ENCODE measurements at regions not wholly inside any gene's neighbourhood (a gene's known extent, or its start where the extent isn't known, plus 50 kb on each side); places are given as distances from the start of the nearest gene placed in this dataset.

- H3K9me3 ChIP-seq (replicated peaks; ENCODE audit: control insufficient read depth, insufficient read depth, low read depth, low read length): no peaks in the 10 kb centered on the region; the same call in 1 of the 2 replicates
- no peaks in the 10 kb centered on the region for H4K20me1 ChIP-seq (replicated peaks; ENCODE audit: control insufficient read depth, insufficient read depth, low read length)
- H3K27me3 ChIP-seq (ENCODE audit: control insufficient read depth in 2 of 2, insufficient read depth in 2 of 2, low read length in 2 of 2): no peaks in the 10 kb centered on the region
- no peak overlapping the region for H3K4me3 ChIP-seq
- H3K79me2 ChIP-seq (ENCODE audit: control insufficient read depth, insufficient read depth, low read length): no peaks in the 10 kb centered on the region
- BruUV-seq (replicated peaks): no TSS peak
- no peak for DNase-seq (ENCODE audit: extremely low read depth in 1 of 4, low spot score in 3 of 4)
- intact Hi-C loops (cut with micrococcal nuclease) (no loop called here), in situ Hi-C loops (cut with MboI) (no loop called here)
- H3K9me1 ChIP-seq (ENCODE audit: control insufficient read depth, insufficient read depth, low read length): no peaks in the 10 kb centered on the region
- FAIRE-seq: no peak
- 0% methylated on average over 6 of the region's 6 CpGs for WGBS (ENCODE audit: insufficient coverage, low coverage, missing lambda C conversion rate)
- ChIA-PET CTCF (ENCODE audit: low intra/inter-chr PET ratio) (no interaction called here), POLR2A (no interaction called here)
- no peak overlapping the region for H3K4me2 ChIP-seq (ENCODE audit: insufficient read depth, low read length)
- no peaks in the 10 kb centered on the region for H3K4me1 ChIP-seq (replicated peaks in 1 of 2; ENCODE audit: control insufficient read depth in 2 of 2, insufficient read depth in 2 of 2, low read length in 2 of 2)
- no peak overlapping the region for H3K27ac ChIP-seq (ENCODE audit: extremely low read depth, low read depth, low read length)
- H2AFZ ChIP-seq (ENCODE audit: low read depth, low read length): no peak overlapping the region
- H3K36me3 ChIP-seq (ENCODE audit: control insufficient read depth, insufficient read depth, low read length): no peaks in the 10 kb centered on the region
- no peak overlapping the region for H3K9ac ChIP-seq (ENCODE audit: insufficient read depth in 1 of 2, low read depth in 2 of 2, low read length in 2 of 2)
- ATAC-seq: no peak
- no peak for TF ChIP-seq YY1 (IDR thresholded peaks at IDR 0.05; ENCODE audit: borderline replicate concordance in 1 of 3, control insufficient read depth in 1 of 3, extremely low read depth in 1 of 3, insufficient read depth in 3 of 3, insufficient read length in 1 of 3, insufficient replicate concordance in 2 of 3, low read depth in 1 of 3, low read length in 2 of 3)
- TF ChIP-seq SFPQ (IDR thresholded peaks at IDR 0.05; ENCODE audit: low read depth, low read length): no peak
- no peak for TF ChIP-seq MYC (IDR thresholded peaks at IDR 0.05; ENCODE audit: low read depth, low read length)
- TF ChIP-seq MYC (CRISPR knock-in tag; IDR thresholded peaks at IDR 0.05; ENCODE audit: borderline replicate concordance, low read depth): no peak
- no peak for TF ChIP-seq GATAD2A (IDR thresholded peaks at IDR 0.05)
- no peak for TF ChIP-seq MAFF (IDR thresholded peaks at IDR 0.05; ENCODE audit: low read length)
- no peak for TF ChIP-seq USF2 (CRISPR knock-in tag; IDR thresholded peaks at IDR 0.05)
- no peak for TF ChIP-seq ZBTB5 (IDR thresholded peaks at IDR 0.05)
- TF ChIP-seq ZBTB43 (CRISPR knock-in tag; IDR thresholded peaks at IDR 0.05): no peak
- no peak for TF ChIP-seq SAFB2 (IDR thresholded peaks at IDR 0.05; ENCODE audit: borderline replicate concordance, low read depth, low read length, severe bottlenecking)
- no peak for TF ChIP-seq SIX5 (IDR thresholded peaks at IDR 0.05; ENCODE audit: borderline replicate concordance in 1 of 2, insufficient read depth in 1 of 2, low read depth in 1 of 2, low read length in 2 of 2)
- no peak for TF ChIP-seq ZNF354B (CRISPR knock-in tag; IDR thresholded peaks at IDR 0.05)
- no peak for TF ChIP-seq ATF4 (CRISPR knock-in tag; IDR thresholded peaks at IDR 0.05)
- no peak for TF ChIP-seq ZFPM2 (CRISPR knock-in tag; IDR thresholded peaks at IDR 0.05)
- TF ChIP-seq ZNF551 (CRISPR knock-in tag; IDR thresholded peaks at IDR 0.05): no peak
- no peak for TF ChIP-seq HDAC8 (tag; IDR thresholded peaks at IDR 0.05)
Measured at GRCh38 chr4:119725011-119725410, 96.4 kb upstream of the PDE5A start.

Data from K562 (cell line).